GM11168 (cell line): ENCODE measurements at regions not wholly inside any gene's neighbourhood (a gene's known extent, or its start where the extent isn't known, plus 50 kb on each side); places are given as distances from the start of the nearest gene placed in this dataset.
"Not testable (repeated sequence)": the region's sequence is repeated elsewhere in the genome, so short reads cannot be mapped to it uniquely, and the experiment has no call there.

Experiments used
- in situ Hi-C: fragments of 300-500 bp; cut with MboI; formaldehyde crosslinking; loops from one replicate; pipeline ENCODE4 v1.12.0; 2022; ENCODE audit warnings: low sequenced_read_pairs; ENCODE audit not compliant: unreplicated experiment

GRCh38 chr1:168461108-168461507 is 82.7 kb downstream of the XCL2 start:
- in situ Hi-C loops: not testable (repeated sequence)

- in situ Hi-C loops: not testable (repeated sequence)
Measured at GRCh38 chr1:168457296-168457695, 86.5 kb downstream of the XCL2 start.

- in situ Hi-C loops: no loop called here
Measured at GRCh38 chr1:168455764-168456163, 88.0 kb downstream of the XCL2 start.

GRCh38 chr1:168454211-168454815 is 89.5 kb downstream of the XCL2 start:
- in situ Hi-C loops: no loop called here

- in situ Hi-C loops: no loop called here
Measured at GRCh38 chr1:168453056-168453455, 90.7 kb downstream of the XCL2 start.

- in situ Hi-C loops: no loop called here
Measured at GRCh38 chr1:168452329-168452728, 91.5 kb downstream of the XCL2 start.

GRCh38 chr1:168447871-168448270 is 95.9 kb downstream of the XCL2 start:
- in situ Hi-C loops: no loop called here

GRCh38 chr1:168446081-168446480 is 97.7 kb downstream of the XCL2 start:
- in situ Hi-C loops: no loop called here

- in situ Hi-C loops: no loop called here
Measured at GRCh38 chr1:168443899-168444298, 99.9 kb downstream of the XCL2 start.

- in situ Hi-C loops: no loop called here
Measured at GRCh38 chr1:168443356-168443755, 100.4 kb downstream of the XCL2 start.

GRCh38 chr1:168442931-168443330 is 100.9 kb downstream of the XCL2 start:
- in situ Hi-C loops: no loop called here

GRCh38 chr1:168441745-168442144 is 102.1 kb downstream of the XCL2 start:
- in situ Hi-C loops: no loop called here

GRCh38 chr1:168439456-168440375 is 104.1 kb downstream of the XCL2 start:
- in situ Hi-C loops: loop anchor here (10.0 kb wide), 1 partner anchor 135 kb away; the partner anchor contains the start of gene XCL1

GRCh38 chr1:168438626-168439025 is 105.2 kb downstream of the XCL2 start:
- in situ Hi-C loops: loop anchor here (10.0 kb wide), 1 partner anchor 136 kb away; the partner anchor contains the start of gene XCL1

GRCh38 chr1:168437821-168438220 is 106.0 kb downstream of the XCL2 start:
- in situ Hi-C loops: loop anchor here (10.0 kb wide), 1 partner anchor 137 kb away; the partner anchor contains the start of gene XCL1

GRCh38 chr1:168435439-168435838 is 108.4 kb downstream of the XCL2 start:
- in situ Hi-C loops: loop anchor here (10.0 kb wide), 1 partner anchor 139 kb away; the partner anchor contains the start of gene XCL1

GRCh38 chr1:168433238-168433637 is 110.6 kb downstream of the XCL2 start:
- in situ Hi-C loops: loop anchor here (10.0 kb wide), 1 partner anchor 142 kb away; the partner anchor contains the start of gene XCL1

GRCh38 chr1:168431882-168432281 is 111.9 kb downstream of the XCL2 start:
- in situ Hi-C loops: loop anchor here (10.0 kb wide), 1 partner anchor 143 kb away; the partner anchor contains the start of gene XCL1

GRCh38 chr1:168430321-168430720 is 113.5 kb downstream of the XCL2 start:
- in situ Hi-C loops: loop anchor here (10.0 kb wide), 1 partner anchor 144 kb away; the partner anchor contains the start of gene XCL1

GRCh38 chr1:168428063-168428731 is 115.6 kb downstream of the XCL2 start:
- in situ Hi-C loops: no loop called here
